ENCODE measurements at regions not wholly inside any gene's neighbourhood (a gene's known extent, or its start where the extent isn't known, plus 50 kb on each side); places are given as distances from the start of the nearest gene placed in this dataset.

DNA sequence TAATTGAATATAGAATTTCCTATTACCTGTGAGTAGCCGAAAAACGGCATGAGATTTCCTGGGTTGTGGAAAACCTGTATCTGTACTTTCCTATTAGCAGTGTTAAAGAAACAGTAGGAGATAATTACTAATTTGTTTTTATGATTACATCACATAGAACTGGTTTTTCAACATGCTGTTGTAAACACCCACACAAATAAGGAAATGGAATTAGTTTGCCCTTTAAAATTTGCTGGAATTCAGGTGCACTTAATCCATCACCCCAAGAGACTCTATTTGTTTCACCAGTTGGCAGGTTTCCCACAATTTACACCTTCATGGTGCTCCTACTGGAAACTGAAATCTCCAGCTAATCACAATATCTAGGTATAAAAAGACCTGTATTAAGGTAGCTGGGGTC, 274.1 kb upstream of the SLC8A1 start:
- Histone ChIP-seq H3K4me3 (no peak overlapping the region), H4K20me1 (ENCODE audit: control insufficient read depth, insufficient read depth) (no peaks in the 10 kb centered on the region), H3K4me1 (ENCODE audit: control insufficient read depth, insufficient read depth, low read length) (no peaks in the 10 kb centered on the region), H3K4me2 (ENCODE audit: control insufficient read depth, insufficient read depth) (no peak overlapping the region), H3K79me2 (ENCODE audit: control insufficient read depth, insufficient read depth, low read length) (no peaks in the 10 kb centered on the region), H3K9me3 (replicated peaks; ENCODE audit: control insufficient read depth, insufficient read depth, low read length) (no peaks in the 10 kb centered on the region), H2AFZ (ENCODE audit: control insufficient read depth, low read depth, low read length) (no peak overlapping the region), H3K9ac (ENCODE audit: control insufficient read depth, insufficient read depth, low read length) (no peak overlapping the region), H3K27me3 (replicated peaks in 1 of 2; ENCODE audit: control insufficient read depth in 2 of 2, insufficient read depth in 2 of 2, low read length in 1 of 2) (no peaks in the 10 kb centered on the region), H3K27ac (ENCODE audit: control insufficient read depth, insufficient read depth) (no peak overlapping the region), H3K36me3 (ENCODE audit: control insufficient read depth in 2 of 2, insufficient read depth in 2 of 2, low read length in 1 of 2) (no peaks in the 10 kb centered on the region)
- FAIRE-seq (no peak), DNase-seq (ENCODE audit: low read depth, low spot score) (no peak), ATAC-seq (no peak)
- intact Hi-C loops (cut with micrococcal nuclease; ENCODE audit: unreplicated experiment) (no loop called here), in situ Hi-C loops (cut with MboI) (no loop called here)
- 39% methylated on average over 2 of the region's 2 CpGs for WGBS (ENCODE audit: insufficient coverage, insufficient replicate concordance, low lambda C conversion rate, missing lambda C conversion rate)
- no TSS peak for BruUV-seq (replicated peaks)
- ChIA-PET RAD21 (ENCODE audit: unreplicated experiment) (no interaction called here), SMC1A (ENCODE audit: uncharacterized antibody, unreplicated experiment) (no interaction called here), POLR2A (no interaction called here), CTCF (no interaction called here)
- TF ChIP-seq ASH2L (IDR thresholded peaks at IDR 0.05; ENCODE audit: borderline replicate concordance, low read depth) = no peak
- TF ChIP-seq SMARCA5 (IDR thresholded peaks at IDR 0.05) = no peak
- TF ChIP-seq MTA3 (IDR thresholded peaks at IDR 0.05; ENCODE audit: borderline replicate concordance, low read length) = no peak
- no peak for TF ChIP-seq NRF1 (conservative IDR thresholded peaks at IDR 0.05; ENCODE audit: low read depth, low read length)
- TF ChIP-seq JUNB (IDR thresholded peaks at IDR 0.05) = no peak
- no peak for TF ChIP-seq RBBP5 (conservative IDR thresholded peaks at IDR 0.05)
- TF ChIP-seq, protein P1, sequence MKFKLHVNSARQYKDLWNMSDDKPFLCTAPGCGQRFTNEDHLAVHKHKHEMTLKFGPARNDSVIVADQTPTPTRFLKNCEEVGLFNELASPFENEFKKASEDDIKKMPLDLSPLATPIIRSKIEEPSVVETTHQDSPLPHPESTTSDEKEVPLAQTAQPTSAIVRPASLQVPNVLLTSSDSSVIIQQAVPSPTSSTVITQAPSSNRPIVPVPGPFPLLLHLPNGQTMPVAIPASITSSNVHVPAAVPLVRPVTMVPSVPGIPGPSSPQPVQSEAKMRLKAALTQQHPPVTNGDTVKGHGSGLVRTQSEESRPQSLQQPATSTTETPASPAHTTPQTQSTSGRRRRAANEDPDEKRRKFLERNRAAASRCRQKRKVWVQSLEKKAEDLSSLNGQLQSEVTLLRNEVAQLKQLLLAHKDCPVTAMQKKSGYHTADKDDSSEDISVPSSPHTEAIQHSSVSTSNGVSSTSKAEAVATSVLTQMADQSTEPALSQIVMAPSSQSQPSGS (IDR thresholded peaks at IDR 0.05; ENCODE audit: low read length) = no peak
- no peak for TF ChIP-seq YY1 (IDR thresholded peaks at IDR 0.05; ENCODE audit: low read depth, low read length)
- TF ChIP-seq, protein P2, sequence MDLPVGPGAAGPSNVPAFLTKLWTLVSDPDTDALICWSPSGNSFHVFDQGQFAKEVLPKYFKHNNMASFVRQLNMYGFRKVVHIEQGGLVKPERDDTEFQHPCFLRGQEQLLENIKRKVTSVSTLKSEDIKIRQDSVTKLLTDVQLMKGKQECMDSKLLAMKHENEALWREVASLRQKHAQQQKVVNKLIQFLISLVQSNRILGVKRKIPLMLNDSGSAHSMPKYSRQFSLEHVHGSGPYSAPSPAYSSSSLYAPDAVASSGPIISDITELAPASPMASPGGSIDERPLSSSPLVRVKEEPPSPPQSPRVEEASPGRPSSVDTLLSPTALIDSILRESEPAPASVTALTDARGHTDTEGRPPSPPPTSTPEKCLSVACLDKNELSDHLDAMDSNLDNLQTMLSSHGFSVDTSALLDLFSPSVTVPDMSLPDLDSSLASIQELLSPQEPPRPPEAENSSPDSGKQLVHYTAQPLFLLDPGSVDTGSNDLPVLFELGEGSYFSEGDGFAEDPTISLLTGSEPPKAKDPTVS (IDR thresholded peaks at IDR 0.05; ENCODE audit: low read depth, low read length) = no peak
- no peak for TF ChIP-seq TAF1 (IDR thresholded peaks at IDR 0.05; ENCODE audit: borderline replicate concordance, low read depth, low read length)
- TF ChIP-seq SREBF2 (IDR thresholded peaks at IDR 0.05; ENCODE audit: low read length) = no peak
- no peak for TF ChIP-seq NR2C2 (IDR thresholded peaks at IDR 0.05; ENCODE audit: borderline replicate concordance, control insufficient read depth, insufficient read length, low read depth)
- TF ChIP-seq, protein P3, sequence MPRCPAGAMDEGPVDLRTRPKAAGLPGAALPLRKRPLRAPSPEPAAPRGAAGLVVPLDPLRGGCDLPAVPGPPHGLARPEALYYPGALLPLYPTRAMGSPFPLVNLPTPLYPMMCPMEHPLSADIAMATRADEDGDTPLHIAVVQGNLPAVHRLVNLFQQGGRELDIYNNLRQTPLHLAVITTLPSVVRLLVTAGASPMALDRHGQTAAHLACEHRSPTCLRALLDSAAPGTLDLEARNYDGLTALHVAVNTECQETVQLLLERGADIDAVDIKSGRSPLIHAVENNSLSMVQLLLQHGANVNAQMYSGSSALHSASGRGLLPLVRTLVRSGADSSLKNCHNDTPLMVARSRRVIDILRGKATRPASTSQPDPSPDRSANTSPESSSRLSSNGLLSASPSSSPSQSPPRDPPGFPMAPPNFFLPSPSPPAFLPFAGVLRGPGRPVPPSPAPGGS (IDR thresholded peaks at IDR 0.05; ENCODE audit: borderline replicate concordance, insufficient read depth, low read depth, low read length, poor library complexity, severe bottlenecking) = no peak
- no peak for TF ChIP-seq POLR2A (IDR thresholded peaks at IDR 0.05; ENCODE audit: low read depth, low read length)
- no peak for TF ChIP-seq NBN (IDR thresholded peaks at IDR 0.05)
- no peak for TF ChIP-seq EP300 (IDR thresholded peaks at IDR 0.05; ENCODE audit: borderline replicate concordance in 1 of 2, control insufficient read depth in 1 of 2, low read depth in 2 of 2, low read length in 2 of 2)
- TF ChIP-seq SMC3 (IDR thresholded peaks at IDR 0.05; ENCODE audit: borderline replicate concordance, low read length) = no peak
- no peak for TF ChIP-seq GATAD2B (conservative IDR thresholded peaks at IDR 0.05; ENCODE audit: low read depth)
- no peak for TF ChIP-seq FOXM1 (IDR thresholded peaks at IDR 0.05; ENCODE audit: low read depth, low read length)
- no peak for TF ChIP-seq CTCF (IDR thresholded peaks at IDR 0.05 in 2 of 3, conservative IDR thresholded peaks at IDR 0.05 in 1 of 3; ENCODE audit: control insufficient read depth in 2 of 3, extremely low read depth in 1 of 3, insufficient read depth in 1 of 3, low read depth in 3 of 3, low read length in 3 of 3)

All from GM12878 (cell line).